ENCODE measurements at regions not wholly inside any gene's neighbourhood (a gene's known extent, or its start where the extent isn't known, plus 50 kb on each side); places are given as distances from the start of the nearest gene placed in this dataset.

- TF ChIP-seq CTCF (IDR thresholded peaks at IDR 0.05) (no peak), ZFX (IDR thresholded peaks at IDR 0.05; ENCODE audit: borderline replicate concordance) (no peak)
Observed at GRCh38 chr10:105953861-105954260, 1210.6 kb downstream of the SORCS1 start.

All from 22Rv1 (cell line).